Neutrophil (primary cell): ENCODE measurements at regions not wholly inside any gene's neighbourhood (a gene's known extent, or its start where the extent isn't known, plus 50 kb on each side); places are given as distances from the start of the nearest gene placed in this dataset.

ENCODE experiments used
- H3K27ac ChIP-seq: fragments of 200-600 bp; sonication (generic); 2 replicates; pipeline ENCODE4 v1.5.1; 2016; ENCODE audit warnings: mild to moderate bottlenecking, moderate library complexity
- H3K27me3 ChIP-seq: fragments of 200-600 bp; sonication (generic); 2 replicates; pipeline ENCODE4 v1.6.0; 2016; ENCODE audit warnings: mild to moderate bottlenecking
- H3K36me3 ChIP-seq: fragments of 200-600 bp; sonication (generic); 2 replicates; pipeline ENCODE4 v1.5.1; 2017
- H3K4me1 ChIP-seq, 2 experiments: fragments of 200-600 bp in 1 of 2; sonication (generic) in 1 of 2; 1 replicate in 1 of 2; 2 replicates in 1 of 2; pipeline versions ENCODE4 v1.5.1 to v1.6.1; 2013 to 2016; ENCODE audit warnings: low read depth in 1 of 2, low read length in 1 of 2, mild to moderate bottlenecking in 1 of 2, moderate library complexity in 1 of 2; ENCODE audit not compliant: control insufficient read depth in 1 of 2, insufficient read depth in 1 of 2
- H3K4me3 ChIP-seq, 2 experiments: fragments of 200-600 bp in 1 of 2; sonication (generic) in 1 of 2; 1 replicate in 1 of 2; 2 replicates in 1 of 2; pipeline ENCODE4 v1.5.1; 2013 to 2016; ENCODE audit warnings: low read depth in 1 of 2, low read length in 1 of 2, mild to moderate bottlenecking in 1 of 2, moderate library complexity in 1 of 2
- H3K9me3 ChIP-seq: fragments of 200-600 bp; sonication (generic); 2 replicates; pipeline ENCODE4 v1.5.1; 2016
- TF ChIP-seq, protein P1 (sequence below): fragments of 200-600 bp; sonication (generic); IDR thresholded peaks from 2 replicates; pipeline ENCODE4 v1.5.1; 2016; ENCODE audit warnings: antibody characterized with exemption

DNA sequence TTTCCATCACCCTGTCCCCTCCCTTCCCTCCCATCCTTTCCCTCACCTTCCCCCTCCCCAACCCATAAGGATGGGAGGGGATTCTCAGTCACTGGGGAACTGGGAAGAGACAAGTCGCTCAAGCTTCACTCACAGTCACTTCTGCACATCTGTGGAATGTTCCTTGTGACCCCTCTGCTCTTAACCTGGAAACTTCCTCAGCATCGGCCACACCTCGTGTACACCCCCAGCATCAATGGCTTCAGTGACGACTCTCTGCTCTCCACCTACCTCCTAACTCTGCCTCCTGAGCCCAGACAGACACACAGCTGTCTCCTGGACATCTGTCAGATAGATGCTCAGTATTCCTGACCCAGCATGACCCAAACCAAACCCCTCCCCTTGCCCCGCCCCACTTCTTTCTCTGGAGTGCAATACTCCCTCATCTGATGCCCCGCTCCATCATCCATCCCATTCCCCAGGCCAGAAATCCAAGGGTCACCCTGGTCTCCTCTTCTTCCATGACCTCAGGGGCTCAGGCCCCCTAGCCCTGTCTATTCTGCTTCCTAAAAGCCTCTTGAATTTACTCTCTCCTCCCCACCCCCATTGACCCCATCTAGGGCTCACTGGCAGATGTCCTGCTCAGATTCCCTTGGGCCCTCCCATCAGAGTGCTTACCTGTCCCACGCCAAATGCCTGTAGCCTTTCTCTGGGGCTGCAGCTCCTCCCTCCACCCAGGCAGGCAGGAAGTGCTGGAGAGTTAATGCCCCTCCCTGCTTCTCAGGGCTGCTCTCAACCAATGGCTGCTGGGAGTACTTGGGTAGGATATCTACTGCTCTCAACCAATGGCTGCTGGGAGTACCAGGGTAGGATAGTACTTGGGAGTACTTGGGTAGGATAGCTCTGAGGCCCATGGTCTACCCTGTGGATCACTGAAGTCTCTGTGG, 83.1 kb upstream of the CSF3R start:
- Histone ChIP-seq H3K27me3 (peaks cover 7% of the 10 kb centered on the region), H3K4me3 (no peak overlapping the region)
- TF ChIP-seq, protein P1, sequence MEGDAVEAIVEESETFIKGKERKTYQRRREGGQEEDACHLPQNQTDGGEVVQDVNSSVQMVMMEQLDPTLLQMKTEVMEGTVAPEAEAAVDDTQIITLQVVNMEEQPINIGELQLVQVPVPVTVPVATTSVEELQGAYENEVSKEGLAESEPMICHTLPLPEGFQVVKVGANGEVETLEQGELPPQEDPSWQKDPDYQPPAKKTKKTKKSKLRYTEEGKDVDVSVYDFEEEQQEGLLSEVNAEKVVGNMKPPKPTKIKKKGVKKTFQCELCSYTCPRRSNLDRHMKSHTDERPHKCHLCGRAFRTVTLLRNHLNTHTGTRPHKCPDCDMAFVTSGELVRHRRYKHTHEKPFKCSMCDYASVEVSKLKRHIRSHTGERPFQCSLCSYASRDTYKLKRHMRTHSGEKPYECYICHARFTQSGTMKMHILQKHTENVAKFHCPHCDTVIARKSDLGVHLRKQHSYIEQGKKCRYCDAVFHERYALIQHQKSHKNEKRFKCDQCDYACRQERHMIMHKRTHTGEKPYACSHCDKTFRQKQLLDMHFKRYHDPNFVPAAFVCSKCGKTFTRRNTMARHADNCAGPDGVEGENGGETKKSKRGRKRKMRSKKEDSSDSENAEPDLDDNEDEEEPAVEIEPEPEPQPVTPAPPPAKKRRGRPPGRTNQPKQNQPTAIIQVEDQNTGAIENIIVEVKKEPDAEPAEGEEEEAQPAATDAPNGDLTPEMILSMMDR = no peak

DNA sequence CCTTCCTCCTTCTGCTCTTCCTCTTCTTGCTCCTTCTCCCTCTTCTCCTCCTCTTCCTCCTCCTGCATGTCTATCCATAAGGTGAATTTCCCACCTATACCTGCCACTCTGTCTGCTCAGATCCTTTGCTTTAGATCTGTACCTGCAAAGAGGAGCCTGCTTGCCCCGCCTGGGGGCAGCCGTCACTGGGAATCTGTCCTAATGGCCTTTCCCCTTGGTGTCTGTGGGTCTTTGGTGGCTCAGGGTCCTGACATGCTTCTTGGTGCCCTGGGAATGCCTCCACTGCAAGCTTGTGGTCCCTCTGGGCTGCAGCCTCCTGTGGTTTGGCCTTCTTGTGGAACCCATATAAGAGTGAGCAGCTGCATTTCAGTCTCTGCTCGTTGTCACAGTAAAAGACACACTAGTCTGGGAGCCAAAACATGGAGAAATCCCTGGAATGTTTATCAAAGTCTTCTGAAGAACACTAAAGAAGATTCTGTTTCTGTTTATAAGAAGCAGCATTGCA, 79.5 kb upstream of the CSF3R start:
- no peak overlapping the region for H3K27ac ChIP-seq
- no peaks in the 10 kb centered on the region for H3K36me3 ChIP-seq
- peaks cover 7% of the 10 kb centered on the region for H3K27me3 ChIP-seq
- H3K4me1 ChIP-seq = no peaks in the 10 kb centered on the region
- TF ChIP-seq, protein P1 = no peak
- no peaks in the 10 kb centered on the region for H3K9me3 ChIP-seq
- H3K4me3 ChIP-seq = no peak overlapping the region

More for the DNA sequence above, 83.1 kb upstream of the CSF3R start:
- Histone ChIP-seq H3K4me1 (no peaks in the 10 kb centered on the region), H3K9me3 (no peaks in the 10 kb centered on the region), H3K27ac (no peak overlapping the region), H3K36me3 (no peaks in the 10 kb centered on the region)

DNA sequence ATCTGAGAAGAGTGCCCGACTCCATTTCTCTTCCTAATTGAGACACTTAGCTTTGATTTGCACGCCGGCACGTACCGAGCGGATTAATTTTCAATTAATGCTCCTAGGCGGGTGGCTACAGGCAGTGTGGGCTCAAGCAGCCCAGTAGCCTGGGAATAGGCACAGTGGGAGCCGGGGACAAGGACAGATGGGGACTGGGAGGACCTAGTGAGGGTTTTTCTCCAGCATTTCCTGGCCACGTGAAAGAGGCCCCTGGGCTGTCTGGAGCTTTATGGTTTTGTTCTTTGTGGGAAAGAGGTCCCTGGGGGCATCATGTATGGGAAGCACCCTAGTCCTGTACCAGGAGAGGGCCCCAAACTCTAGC, 78.6 kb upstream of the CSF3R start:
- no peak overlapping the region for H3K4me3 ChIP-seq
- peaks cover 7% of the 10 kb centered on the region for H3K27me3 ChIP-seq
- no peaks in the 10 kb centered on the region for H3K4me1 ChIP-seq
- no peak overlapping the region for H3K27ac ChIP-seq
- H3K9me3 ChIP-seq = no peaks in the 10 kb centered on the region
- TF ChIP-seq, protein P1 = no peak
- no peaks in the 10 kb centered on the region for H3K36me3 ChIP-seq

DNA sequence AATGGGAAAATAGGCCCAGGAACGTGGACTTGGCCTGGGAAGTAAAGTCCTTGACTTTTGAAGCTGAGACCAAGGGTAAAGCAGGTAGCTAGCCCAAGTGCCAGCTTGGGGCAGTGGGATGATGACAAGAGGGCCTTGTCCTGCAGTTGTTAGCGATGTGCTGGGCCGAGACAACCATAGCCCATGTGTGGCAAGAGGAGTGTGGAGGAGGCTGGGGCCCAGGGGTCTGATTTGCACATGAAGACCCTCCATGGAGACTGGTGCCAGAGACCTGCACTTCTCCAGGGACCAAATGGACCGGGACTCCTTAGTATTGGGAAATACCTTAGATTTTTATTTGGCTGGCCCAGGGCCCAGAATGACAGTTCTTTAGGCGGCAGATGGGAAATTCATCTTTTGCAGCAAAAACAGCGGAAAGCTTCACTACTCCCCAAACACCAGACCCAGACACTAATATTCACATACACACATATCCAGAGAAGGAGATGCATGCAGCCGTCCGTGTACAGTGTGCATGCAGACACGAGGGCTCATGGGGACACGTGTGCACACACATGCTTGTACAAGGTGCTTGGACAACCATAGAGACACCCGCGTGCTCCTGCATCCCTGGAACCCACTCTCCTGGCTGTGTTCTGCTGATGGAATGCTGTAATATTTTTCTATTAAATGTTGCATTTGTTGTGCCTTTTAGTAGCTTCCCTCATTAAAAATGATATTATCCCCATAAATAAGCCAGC, 78.1 kb upstream of the CSF3R start:
- Histone ChIP-seq H3K27me3 (peaks cover 9% of the 10 kb centered on the region), H3K4me3 (no peak overlapping the region), H3K9me3 (no peaks in the 10 kb centered on the region), H3K36me3 (no peaks in the 10 kb centered on the region), H3K4me1 (no peaks in the 10 kb centered on the region), H3K27ac (no peak overlapping the region)
- TF ChIP-seq, protein P1 = no peak

DNA sequence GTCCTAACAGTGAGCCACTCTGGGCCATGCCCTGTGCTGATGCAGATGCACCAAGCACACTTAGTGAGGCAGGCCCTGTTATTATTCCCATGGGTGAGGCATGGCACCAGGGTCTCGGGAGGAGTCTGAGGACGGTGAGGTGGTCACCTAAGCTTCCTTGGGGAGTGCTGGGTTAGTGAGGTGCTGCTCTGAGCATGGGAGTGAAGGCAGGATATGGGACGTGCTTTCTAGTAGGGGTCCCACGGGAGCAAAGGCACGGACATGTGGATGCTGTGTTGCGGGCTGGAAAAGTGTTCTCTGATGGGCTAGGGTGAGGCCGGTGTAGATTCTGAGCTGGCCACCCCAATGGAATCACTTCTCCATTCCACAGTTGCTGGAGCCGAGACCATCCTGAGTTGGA, 77.5 kb upstream of the CSF3R start:
- TF ChIP-seq, protein P1 = no peak
- no peaks in the 10 kb centered on the region for H3K4me1 ChIP-seq
- H3K27me3 ChIP-seq = peaks cover 9% of the 10 kb centered on the region
- no peak overlapping the region for H3K4me3 ChIP-seq
- H3K36me3 ChIP-seq = no peaks in the 10 kb centered on the region
- no peaks in the 10 kb centered on the region for H3K9me3 ChIP-seq
- H3K27ac ChIP-seq = no peak overlapping the region
